ENCODE measurements at regions not wholly inside any gene's neighbourhood (a gene's known extent, or its start where the extent isn't known, plus 50 kb on each side); places are given as distances from the start of the nearest gene placed in this dataset.

- no peak for TF ChIP-seq CTCF (IDR thresholded peaks at IDR 0.05)
- TF ChIP-seq POLR2AphosphoS5 (IDR thresholded peaks at IDR 0.05): no peak
Observed at GRCh38 chr7:116152276-116152675, 58.1 kb upstream of the TES start.

All from esophagus muscularis mucosa (tissue), 3 donors.